SK-N-SH treated with all-trans-retinoic acid at 6 μM for 48 hours (cell line): ENCODE measurements at regions not wholly inside any gene's neighbourhood (a gene's known extent, or its start where the extent isn't known, plus 50 kb on each side); places are given as distances from the start of the nearest gene placed in this dataset.

Experiments used
- ATAC-seq: fragments of 200-7000 bp; cut with Tn5 transposase; 3 replicates; pipeline ENCODE4 v1.9.1; 2020; ENCODE audit warnings: mild to moderate bottlenecking, moderate library complexity
- ARNTL ChIP-seq: fragments of 450-650 bp; formaldehyde crosslinking; IDR thresholded peaks from 2 replicates; pipeline ENCODE4 v1.5.0; 2020; ENCODE audit warnings: low read depth, mild to moderate bottlenecking, moderate library complexity, borderline replicate concordance
- BACH2 ChIP-seq: fragments of 250-450 bp; sonication (Bioruptor Pico); IDR thresholded peaks from 2 replicates; pipeline ENCODE4 v1.9.0; 2021; ENCODE audit warnings: mild to moderate bottlenecking, borderline replicate concordance
- GLIS3 ChIP-seq: fragments of 250-450 bp; sonication (Bioruptor Pico); IDR thresholded peaks from 2 replicates; pipeline ENCODE4 v1.5.0; 2020; ENCODE audit warnings: mild to moderate bottlenecking, moderate library complexity
- ISL1 ChIP-seq: fragments of 250-450 bp; sonication (Bioruptor Pico); IDR thresholded peaks from 2 replicates; pipeline ENCODE4 v2.1.2; 2022; ENCODE audit warnings: mild to moderate bottlenecking, moderate library complexity
- PPARA ChIP-seq: fragments of 250-450 bp; sonication (Bioruptor Pico); IDR thresholded peaks from 2 replicates; pipeline ENCODE4 v1.5.0; 2020; ENCODE audit warnings: mild to moderate bottlenecking, borderline replicate concordance
- RARB ChIP-seq: fragments of 250-450 bp; sonication (Bioruptor Pico); IDR thresholded peaks from 2 replicates; pipeline ENCODE4 v1.8.0; 2021; ENCODE audit warnings: mild to moderate bottlenecking, moderate library complexity
- TCF4 ChIP-seq: fragments of 250-450 bp; sonication (Bioruptor Pico); IDR thresholded peaks from 2 replicates; pipeline ENCODE4 v1.8.0; 2021; ENCODE audit warnings: mild to moderate bottlenecking, moderate library complexity, borderline replicate concordance
- TOX ChIP-seq: fragments of 250-450 bp; sonication (Bioruptor Pico); IDR thresholded peaks from 2 replicates; pipeline ENCODE4 v1.8.0; 2021; ENCODE audit warnings: mild to moderate bottlenecking, moderate library complexity, borderline replicate concordance
- ZC3H10 ChIP-seq: fragments of 250-450 bp; sonication (Bioruptor Pico); IDR thresholded peaks from 2 replicates; pipeline ENCODE4 v1.5.1; 2021; ENCODE audit warnings: mild to moderate bottlenecking, moderate library complexity
- ZFP3 ChIP-seq: fragments of 250-450 bp; sonication (Bioruptor Pico); IDR thresholded peaks from 2 replicates; pipeline ENCODE4 v1.5.0; 2020; ENCODE audit warnings: mild to moderate bottlenecking, moderate library complexity
- ZNF565 ChIP-seq: fragments of 450-650 bp; formaldehyde crosslinking; conservative IDR thresholded peaks from 2 replicates; pipeline ENCODE4 v1.5.0; 2020; ENCODE audit warnings: low read depth, mild to moderate bottlenecking, moderate library complexity
- ZNF70 ChIP-seq: fragments of 450-650 bp; formaldehyde crosslinking; IDR thresholded peaks from 2 replicates; pipeline ENCODE4 v1.5.0; 2020; ENCODE audit warnings: mild to moderate bottlenecking, moderate library complexity
- ZNF8 ChIP-seq: fragments of 450-650 bp; formaldehyde crosslinking; IDR thresholded peaks from 2 replicates; pipeline ENCODE4 v1.5.0; 2020; ENCODE audit warnings: mild to moderate bottlenecking, moderate library complexity
- TF ChIP-seq, protein P1 (sequence below): fragments of 250-450 bp; sonication (Bioruptor Pico); IDR thresholded peaks from 2 replicates; pipeline ENCODE4 v1.8.0; 2021; ENCODE audit warnings: low read depth, mild to moderate bottlenecking, moderate library complexity, borderline replicate concordance
- TF ChIP-seq, protein P2 (sequence below): fragments of 250-450 bp; sonication (Bioruptor Pico); IDR thresholded peaks from 2 replicates; pipeline ENCODE4 v1.5.0; 2020; ENCODE audit warnings: mild to moderate bottlenecking, moderate library complexity
- TF ChIP-seq, protein P3 (sequence below): fragments of 250-450 bp; sonication (Bioruptor Pico); IDR thresholded peaks from 2 replicates; pipeline ENCODE4 v1.8.0; 2020; ENCODE audit warnings: mild to moderate bottlenecking, moderate library complexity, borderline replicate concordance
- TF ChIP-seq, protein P4 (sequence below): fragments of 250-450 bp; sonication (Bioruptor Pico); IDR thresholded peaks from 2 replicates; pipeline ENCODE4 v1.5.1; 2021; ENCODE audit warnings: mild to moderate bottlenecking, moderate library complexity
- TF ChIP-seq, protein P5 (sequence below): fragments of 250-450 bp; sonication (Bioruptor Pico); IDR thresholded peaks from 2 replicates; pipeline ENCODE4 v1.5.1; 2020; ENCODE audit warnings: low read depth, mild to moderate bottlenecking, moderate library complexity

DNA sequence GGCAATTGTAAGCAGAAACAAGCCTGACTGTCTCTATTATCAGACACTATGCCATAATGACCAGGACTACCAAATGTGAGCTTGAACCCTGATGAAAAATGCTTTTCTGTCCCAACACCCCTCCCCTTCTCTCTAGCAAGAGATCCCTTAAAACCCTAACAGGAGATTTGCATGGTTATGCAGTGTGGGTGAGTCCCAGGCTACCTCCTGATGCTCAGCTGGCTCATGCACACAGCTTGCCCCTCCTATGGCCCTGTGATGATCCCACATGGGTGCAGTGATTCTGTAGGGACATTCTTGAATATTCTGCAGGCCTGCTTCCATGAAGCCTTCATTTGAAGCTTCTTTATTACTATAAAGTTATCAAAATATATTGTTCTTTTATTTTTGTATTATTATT, 357.4 kb downstream of the AKAIN1 start:
- no peak for ATAC-seq
- TF ChIP-seq, protein P1, sequence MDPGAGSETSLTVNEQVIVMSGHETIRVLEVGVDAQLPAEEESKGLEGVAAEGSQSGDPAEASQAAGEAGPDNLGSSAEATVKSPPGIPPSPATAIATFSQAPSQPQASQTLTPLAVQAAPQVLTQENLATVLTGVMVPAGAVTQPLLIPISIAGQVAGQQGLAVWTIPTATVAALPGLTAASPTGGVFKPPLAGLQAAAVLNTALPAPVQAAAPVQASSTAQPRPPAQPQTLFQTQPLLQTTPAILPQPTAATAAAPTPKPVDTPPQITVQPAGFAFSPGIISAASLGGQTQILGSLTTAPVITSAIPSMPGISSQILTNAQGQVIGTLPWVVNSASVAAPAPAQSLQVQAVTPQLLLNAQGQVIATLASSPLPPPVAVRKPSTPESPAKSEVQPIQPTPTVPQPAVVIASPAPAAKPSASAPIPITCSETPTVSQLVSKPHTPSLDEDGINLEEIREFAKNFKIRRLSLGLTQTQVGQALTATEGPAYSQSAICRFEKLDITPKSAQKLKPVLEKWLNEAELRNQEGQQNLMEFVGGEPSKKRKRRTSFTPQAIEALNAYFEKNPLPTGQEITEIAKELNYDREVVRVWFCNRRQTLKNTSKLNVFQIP (CRISPR knock-in tag): no peak
- TF ChIP-seq ZFP3: no peak
- no peak for TF ChIP-seq BACH2
- TF ChIP-seq, protein P2, sequence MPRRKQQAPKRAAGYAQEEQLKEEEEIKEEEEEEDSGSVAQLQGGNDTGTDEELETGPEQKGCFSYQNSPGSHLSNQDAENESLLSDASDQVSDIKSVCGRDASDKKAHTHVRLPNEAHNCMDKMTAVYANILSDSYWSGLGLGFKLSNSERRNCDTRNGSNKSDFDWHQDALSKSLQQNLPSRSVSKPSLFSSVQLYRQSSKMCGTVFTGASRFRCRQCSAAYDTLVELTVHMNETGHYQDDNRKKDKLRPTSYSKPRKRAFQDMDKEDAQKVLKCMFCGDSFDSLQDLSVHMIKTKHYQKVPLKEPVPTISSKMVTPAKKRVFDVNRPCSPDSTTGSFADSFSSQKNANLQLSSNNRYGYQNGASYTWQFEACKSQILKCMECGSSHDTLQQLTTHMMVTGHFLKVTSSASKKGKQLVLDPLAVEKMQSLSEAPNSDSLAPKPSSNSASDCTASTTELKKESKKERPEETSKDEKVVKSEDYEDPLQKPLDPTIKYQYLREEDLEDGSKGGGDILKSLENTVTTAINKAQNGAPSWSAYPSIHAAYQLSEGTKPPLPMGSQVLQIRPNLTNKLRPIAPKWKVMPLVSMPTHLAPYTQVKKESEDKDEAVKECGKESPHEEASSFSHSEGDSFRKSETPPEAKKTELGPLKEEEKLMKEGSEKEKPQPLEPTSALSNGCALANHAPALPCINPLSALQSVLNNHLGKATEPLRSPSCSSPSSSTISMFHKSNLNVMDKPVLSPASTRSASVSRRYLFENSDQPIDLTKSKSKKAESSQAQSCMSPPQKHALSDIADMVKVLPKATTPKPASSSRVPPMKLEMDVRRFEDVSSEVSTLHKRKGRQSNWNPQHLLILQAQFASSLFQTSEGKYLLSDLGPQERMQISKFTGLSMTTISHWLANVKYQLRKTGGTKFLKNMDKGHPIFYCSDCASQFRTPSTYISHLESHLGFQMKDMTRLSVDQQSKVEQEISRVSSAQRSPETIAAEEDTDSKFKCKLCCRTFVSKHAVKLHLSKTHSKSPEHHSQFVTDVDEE (CRISPR knock-in tag): no peak
- no peak for TF ChIP-seq ZNF565
- TF ChIP-seq, protein P3, sequence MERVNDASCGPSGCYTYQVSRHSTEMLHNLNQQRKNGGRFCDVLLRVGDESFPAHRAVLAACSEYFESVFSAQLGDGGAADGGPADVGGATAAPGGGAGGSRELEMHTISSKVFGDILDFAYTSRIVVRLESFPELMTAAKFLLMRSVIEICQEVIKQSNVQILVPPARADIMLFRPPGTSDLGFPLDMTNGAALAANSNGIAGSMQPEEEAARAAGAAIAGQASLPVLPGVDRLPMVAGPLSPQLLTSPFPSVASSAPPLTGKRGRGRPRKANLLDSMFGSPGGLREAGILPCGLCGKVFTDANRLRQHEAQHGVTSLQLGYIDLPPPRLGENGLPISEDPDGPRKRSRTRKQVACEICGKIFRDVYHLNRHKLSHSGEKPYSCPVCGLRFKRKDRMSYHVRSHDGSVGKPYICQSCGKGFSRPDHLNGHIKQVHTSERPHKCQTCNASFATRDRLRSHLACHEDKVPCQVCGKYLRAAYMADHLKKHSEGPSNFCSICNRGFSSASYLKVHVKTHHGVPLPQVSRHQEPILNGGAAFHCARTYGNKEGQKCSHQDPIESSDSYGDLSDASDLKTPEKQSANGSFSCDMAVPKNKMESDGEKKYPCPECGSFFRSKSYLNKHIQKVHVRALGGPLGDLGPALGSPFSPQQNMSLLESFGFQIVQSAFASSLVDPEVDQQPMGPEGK (CRISPR knock-in tag): no peak
- TF ChIP-seq TCF4 (CRISPR knock-in tag): no peak
- no peak for TF ChIP-seq GLIS3 (CRISPR knock-in tag)
- TF ChIP-seq, protein P4, sequence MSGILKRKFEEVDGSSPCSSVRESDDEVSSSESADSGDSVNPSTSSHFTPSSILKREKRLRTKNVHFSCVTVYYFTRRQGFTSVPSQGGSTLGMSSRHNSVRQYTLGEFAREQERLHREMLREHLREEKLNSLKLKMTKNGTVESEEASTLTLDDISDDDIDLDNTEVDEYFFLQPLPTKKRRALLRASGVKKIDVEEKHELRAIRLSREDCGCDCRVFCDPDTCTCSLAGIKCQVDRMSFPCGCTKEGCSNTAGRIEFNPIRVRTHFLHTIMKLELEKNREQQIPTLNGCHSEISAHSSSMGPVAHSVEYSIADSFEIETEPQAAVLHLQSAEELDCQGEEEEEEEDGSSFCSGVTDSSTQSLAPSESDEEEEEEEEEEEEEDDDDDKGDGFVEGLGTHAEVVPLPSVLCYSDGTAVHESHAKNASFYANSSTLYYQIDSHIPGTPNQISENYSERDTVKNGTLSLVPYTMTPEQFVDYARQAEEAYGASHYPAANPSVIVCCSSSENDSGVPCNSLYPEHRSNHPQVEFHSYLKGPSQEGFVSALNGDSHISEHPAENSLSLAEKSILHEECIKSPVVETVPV (CRISPR knock-in tag): no peak

DNA sequence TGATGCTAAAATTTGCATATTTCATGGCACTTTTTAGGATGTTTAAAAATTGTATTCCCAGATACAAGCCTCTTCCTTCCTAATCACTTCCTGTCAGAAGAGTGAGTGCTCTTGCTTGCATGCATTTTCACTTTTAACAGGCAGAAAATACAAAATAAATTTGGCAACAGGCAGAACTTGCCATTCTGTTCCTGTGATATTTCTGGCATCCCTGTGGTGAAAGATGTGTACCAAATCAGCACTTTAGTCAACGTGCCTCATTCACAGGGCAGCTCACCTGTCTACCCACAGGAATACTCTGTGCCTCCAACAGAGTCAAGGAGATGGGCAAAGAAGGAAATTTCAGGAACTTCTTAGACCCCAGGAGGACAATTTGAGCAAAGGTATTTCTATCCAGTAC, 360.9 kb downstream of the AKAIN1 start:
- TF ChIP-seq ZNF8 (no peak), TOX (CRISPR knock-in tag) (no peak), GLIS3 (CRISPR knock-in tag) (no peak), PPARA (CRISPR knock-in tag) (no peak)
- ATAC-seq: no peak

DNA sequence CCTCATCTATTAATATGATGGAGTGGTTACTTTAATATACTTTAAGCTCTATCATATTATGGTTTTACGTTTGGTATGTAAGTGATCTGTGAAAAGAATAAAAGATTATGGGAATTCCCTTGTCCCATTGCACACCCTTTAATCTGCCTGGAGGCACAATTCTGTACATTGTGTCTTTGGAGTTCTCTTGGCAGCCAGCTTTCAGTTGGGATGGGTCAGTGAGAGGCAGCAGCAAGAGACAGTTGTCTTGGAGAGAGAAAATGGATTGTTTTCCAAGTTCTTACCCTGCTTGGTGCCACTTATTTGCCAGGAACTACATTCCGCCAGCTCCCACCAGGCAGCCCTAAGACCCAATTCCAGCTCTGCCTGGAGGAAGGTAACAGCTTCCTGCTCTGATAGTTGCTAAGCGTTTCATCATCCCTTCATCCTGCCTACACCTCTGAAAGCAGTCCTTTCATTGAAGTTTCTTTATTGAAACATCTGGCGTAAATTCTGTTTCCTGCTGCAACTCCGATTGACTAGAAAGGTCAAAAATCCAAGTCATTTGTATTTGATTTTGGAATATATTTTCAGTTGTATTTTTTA, 365.2 kb downstream of the AKAIN1 start:
- no peak for ATAC-seq
- TF ChIP-seq ARNTL (no peak), TOX (CRISPR knock-in tag) (no peak), ZC3H10 (CRISPR knock-in tag) (no peak), ZNF70 (no peak), ZNF565 (no peak), RARB (CRISPR knock-in tag) (no peak), ISL1 (CRISPR knock-in tag) (no peak), GLIS3 (CRISPR knock-in tag) (no peak), BACH2 (no peak), ZNF8 (no peak)
- TF ChIP-seq, protein P5, sequence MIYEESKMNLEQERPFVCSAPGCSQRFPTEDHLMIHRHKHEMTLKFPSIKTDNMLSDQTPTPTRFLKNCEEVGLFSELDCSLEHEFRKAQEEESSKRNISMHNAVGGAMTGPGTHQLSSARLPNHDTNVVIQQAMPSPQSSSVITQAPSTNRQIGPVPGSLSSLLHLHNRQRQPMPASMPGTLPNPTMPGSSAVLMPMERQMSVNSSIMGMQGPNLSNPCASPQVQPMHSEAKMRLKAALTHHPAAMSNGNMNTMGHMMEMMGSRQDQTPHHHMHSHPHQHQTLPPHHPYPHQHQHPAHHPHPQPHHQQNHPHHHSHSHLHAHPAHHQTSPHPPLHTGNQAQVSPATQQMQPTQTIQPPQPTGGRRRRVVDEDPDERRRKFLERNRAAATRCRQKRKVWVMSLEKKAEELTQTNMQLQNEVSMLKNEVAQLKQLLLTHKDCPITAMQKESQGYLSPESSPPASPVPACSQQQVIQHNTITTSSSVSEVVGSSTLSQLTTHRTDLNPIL (CRISPR knock-in tag): no peak
- TF ChIP-seq, protein P2 (CRISPR knock-in tag): no peak
